ENCODE measurements at regions not wholly inside any gene's neighbourhood (a gene's known extent, or its start where the extent isn't known, plus 50 kb on each side); places are given as distances from the start of the nearest gene placed in this dataset.

GRCh38 chr12:89821896-89822295 lies 113.3 kb upstream of the ATP2B1 start:
- DNase-seq (ENCODE audit: low spot score), result no peak

- no peak for DNase-seq (ENCODE audit: low spot score)
Measured at GRCh38 chr12:89817501-89818226, 109.0 kb upstream of the ATP2B1 start.

GRCh38 chr12:89815225-89815624 lies 106.6 kb upstream of the ATP2B1 start:
- no peak for DNase-seq (ENCODE audit: low spot score)

- no peak for DNase-seq (ENCODE audit: low spot score)
Measured at GRCh38 chr12:89803412-89803811, 94.8 kb upstream of the ATP2B1 start.

DNA sequence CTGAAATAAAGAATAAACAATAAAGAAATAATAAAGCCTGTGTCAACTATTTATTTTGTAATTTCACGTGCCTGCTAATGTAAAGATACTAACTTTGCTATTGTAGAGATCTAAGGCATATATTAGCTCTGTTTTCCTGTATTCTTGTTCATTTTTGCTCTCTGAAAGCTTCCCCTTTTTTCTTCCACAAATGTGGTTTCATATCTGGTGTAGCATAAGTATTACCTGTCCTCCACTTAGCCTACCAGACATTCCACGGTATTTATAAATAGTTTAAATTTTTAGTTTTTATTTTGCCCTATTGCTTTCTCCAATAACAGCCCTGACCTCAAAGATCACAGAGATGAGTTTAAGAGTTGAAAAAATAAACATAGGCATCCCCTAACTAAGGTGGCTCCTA lies 92.6 kb upstream of the ATP2B1 start:
- no peak for DNase-seq (ENCODE audit: low spot score)

DNA sequence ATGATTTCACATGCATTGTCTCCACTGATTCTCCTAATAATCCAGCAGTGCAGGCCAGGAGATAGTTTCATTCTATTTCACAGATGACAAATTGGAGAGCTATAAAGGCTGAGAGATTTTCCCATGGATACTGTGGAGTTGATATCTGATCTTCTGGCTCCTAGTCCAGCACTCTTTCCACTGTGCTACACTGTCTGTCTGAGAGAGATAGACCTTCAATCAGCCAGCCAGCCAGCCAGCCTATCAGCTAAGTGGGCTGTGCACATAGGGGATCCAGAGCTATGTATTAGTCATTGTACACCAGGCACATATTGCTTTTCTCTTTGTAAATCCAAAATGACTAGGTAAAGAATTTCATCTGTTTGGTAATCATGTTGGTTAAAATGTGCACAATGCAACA lies 91.8 kb upstream of the ATP2B1 start:
- no peak for DNase-seq (ENCODE audit: low spot score)

- no peak for DNase-seq (ENCODE audit: low spot score)
Measured at GRCh38 chr12:89799316-89799715, 90.7 kb upstream of the ATP2B1 start.

- no peak for DNase-seq (ENCODE audit: low spot score)
Measured at GRCh38 chr12:89797436-89797835, 88.8 kb upstream of the ATP2B1 start.

- no peak for DNase-seq (ENCODE audit: low spot score)
Measured at GRCh38 chr12:89796798-89797382, 88.3 kb upstream of the ATP2B1 start.

DNA sequence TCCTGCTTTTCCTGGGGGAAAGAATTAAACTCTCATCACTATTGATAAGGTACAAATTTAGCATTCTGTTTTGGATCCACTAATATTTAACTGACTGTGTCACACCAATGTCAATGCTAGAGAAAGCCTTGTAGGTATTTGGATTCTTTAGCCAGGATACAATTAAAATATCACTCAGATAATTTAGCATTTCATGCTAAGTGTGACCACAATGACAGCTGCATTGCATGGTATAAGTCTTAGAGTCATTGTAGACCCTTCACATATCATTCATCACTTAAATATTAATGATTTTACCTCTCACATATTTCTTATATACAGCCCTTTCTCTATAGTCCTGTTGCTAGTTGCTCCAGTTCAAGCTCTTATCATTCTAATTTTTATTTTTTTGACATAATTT lies 85.3 kb upstream of the ATP2B1 start:
- DNase-seq (ENCODE audit: low spot score), result no peak

GRCh38 chr12:89791286-89791685 lies 82.6 kb upstream of the ATP2B1 start:
- DNase-seq (ENCODE audit: low spot score), result no peak

- DNase-seq (ENCODE audit: low spot score), result no peak
Measured at GRCh38 chr12:89789862-89790261, 81.2 kb upstream of the ATP2B1 start.

GRCh38 chr12:89787763-89788162 lies 79.1 kb upstream of the ATP2B1 start:
- no peak for DNase-seq (ENCODE audit: low spot score)

DNA sequence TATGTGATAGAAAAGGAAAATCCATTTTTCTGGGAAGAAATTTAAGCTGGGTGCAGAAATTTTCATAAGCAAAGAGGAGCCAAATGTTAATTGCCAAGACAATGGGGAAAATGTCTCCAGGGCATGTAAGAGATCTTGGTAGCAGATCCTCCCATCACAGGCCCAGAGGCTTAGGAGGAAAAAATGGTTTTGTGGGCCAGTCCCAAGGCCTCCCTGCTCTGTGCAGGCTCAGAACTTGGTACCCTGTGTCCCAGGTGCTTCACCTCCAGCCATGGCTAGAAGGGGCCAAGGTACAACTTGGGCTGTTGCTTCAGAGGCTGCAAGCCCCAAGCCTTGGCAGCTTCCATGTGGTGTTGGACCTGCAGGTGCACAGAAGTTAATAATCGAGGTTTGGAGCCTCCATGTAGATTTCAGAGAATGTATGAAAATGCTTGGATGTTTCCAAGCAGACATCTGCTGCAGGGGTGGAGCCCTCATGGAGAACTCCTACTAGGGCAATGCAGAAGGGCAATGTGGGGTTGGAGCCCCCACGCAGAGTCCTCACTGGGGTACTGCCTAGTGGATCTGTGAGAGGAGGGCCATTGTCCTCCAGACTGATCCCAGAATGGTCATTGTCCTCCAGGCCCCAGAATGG lies 77.7 kb upstream of the ATP2B1 start:
- DNase-seq (ENCODE audit: low spot score), result no peak

- DNase-seq (ENCODE audit: low spot score), result no peak
Measured at GRCh38 chr12:89783359-89784060, 74.9 kb upstream of the ATP2B1 start.

DNA sequence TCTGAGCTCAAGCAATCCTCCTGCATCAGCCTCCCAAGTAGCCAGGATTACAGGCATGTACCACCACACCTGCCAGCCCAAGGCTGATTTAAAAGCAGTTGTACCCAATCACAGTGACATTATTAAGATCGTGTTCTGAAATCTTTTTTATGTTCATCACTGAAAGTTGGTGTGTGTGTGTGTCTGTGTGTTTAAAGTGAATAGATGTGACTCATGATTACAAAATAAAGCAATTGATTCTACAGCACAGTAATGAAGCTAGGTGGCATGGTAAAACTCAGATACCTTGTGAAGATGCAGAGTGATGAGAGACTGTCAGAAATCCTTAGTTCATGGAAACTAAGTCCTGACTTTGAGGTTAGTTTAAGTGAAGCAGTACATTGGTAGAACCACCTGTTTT lies 74.2 kb upstream of the ATP2B1 start:
- DNase-seq (ENCODE audit: low spot score), result no peak

- DNase-seq (ENCODE audit: low spot score), result no peak
Measured at GRCh38 chr12:89781946-89782550, 73.4 kb upstream of the ATP2B1 start.

- DNase-seq (ENCODE audit: low spot score), result no peak
Measured at GRCh38 chr12:89781156-89781555, 72.5 kb upstream of the ATP2B1 start.

GRCh38 chr12:89779090-89779489 lies 70.5 kb upstream of the ATP2B1 start:
- DNase-seq (ENCODE audit: low spot score), result no peak

DNA sequence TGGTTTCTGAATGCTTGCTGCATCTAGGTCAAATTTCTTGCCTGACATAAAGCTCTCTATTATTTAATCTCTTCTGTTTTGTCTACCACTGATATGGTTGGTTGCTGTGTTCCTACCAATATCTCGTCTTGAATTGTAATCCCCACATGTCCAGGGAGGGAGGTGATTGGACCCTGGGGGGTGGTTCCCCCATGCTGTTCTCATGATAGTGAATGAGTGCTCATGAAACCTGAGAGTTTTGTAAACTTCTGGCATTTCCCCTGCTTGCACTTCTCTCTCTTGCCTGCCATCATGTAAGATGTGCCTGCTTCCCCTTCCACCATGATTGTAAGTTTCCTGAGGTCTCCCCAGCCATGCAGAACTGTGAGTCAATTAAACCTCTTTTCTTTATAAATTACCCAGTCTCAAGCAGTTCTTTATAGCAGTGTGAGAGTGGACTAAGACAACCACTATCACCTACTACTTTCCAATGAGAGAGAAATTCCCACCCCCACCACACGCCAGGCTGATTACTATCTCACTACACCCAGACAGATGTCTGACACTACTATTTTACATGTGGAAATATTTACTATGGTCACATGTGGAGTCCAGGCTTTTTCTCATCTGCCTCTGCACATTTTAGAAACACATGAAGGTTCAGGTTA lies 69.2 kb upstream of the ATP2B1 start:
- no peak for DNase-seq (ENCODE audit: low spot score)

DNA sequence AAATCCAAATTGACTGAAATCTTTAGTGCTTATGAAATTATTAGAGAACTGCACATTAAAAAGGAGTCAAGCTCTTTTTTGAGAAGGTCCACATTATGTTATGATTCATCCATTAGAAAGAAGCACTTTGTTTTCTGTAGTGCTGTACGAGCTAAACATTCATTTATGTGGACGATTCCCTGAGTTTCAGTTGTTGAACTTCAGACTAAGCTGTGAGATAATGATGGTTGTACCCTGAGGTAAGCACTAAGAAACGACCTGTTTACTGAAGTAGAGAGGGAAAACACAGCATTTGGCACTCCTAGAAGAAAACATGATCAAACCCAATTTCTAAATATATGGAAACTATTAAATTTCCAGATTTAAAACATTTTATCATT lies 67.3 kb upstream of the ATP2B1 start:
- DNase-seq (ENCODE audit: low spot score), result no peak

Data from HuH-7 (cell line).